ENCODE measurements at regions not wholly inside any gene's neighbourhood (a gene's known extent, or its start where the extent isn't known, plus 50 kb on each side); places are given as distances from the start of the nearest gene placed in this dataset.
"Not testable (repeated sequence)": the region's sequence is repeated elsewhere in the genome, so short reads cannot be mapped to it uniquely, and the experiment has no call there.

GRCh38 chr17:59498530-59499307 is 66.7 kb upstream of the DHX40 start:
- no peak for DNase-seq
- TF ChIP-seq CTCF (IDR thresholded peaks at IDR 0.05; ENCODE audit: low read depth, low read length) = no peak
- no peaks in the 10 kb centered on the region for H3K27me3 ChIP-seq
- no peaks in the 10 kb centered on the region for H3K9me3 ChIP-seq
- no peak overlapping the region for H3K4me3 ChIP-seq (ENCODE audit: low read depth, low read length)
- peaks cover 13% of the 10 kb centered on the region for H3K4me1 ChIP-seq
- H3K36me3 ChIP-seq = no peaks in the 10 kb centered on the region

DNA sequence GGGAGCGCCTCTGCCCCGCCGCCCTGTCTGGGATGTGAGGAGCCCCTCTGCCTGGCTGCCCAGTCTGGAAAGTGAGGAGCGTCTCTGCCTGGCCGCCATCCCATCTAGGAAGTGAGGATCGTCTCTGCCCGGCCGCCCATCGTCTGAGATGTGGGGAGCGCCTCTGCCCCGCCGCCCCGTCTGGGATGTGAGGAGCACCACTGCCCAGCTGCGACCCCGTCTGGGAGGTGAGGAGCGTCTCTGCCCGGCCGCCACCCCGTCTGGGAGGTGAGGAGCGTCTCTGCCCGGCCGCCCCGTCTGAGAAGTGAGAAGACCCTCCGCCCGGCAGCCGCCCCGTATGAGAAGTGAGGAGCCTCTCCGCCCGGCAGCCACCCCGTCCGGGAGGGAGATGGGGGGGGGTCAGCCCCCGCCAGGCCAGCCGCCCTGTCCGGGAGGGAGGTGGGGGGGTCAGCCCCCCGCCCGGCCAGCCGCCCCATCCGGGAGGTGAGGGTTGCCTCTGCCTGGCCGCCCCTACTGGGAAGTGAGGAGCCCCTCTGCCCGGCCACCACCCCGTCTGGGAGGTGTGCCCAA is 65.2 kb upstream of the DHX40 start:
- peaks cover 13% of the 10 kb centered on the region for H3K4me1 ChIP-seq
- DNase-seq; H3K4me3 ChIP-seq (ENCODE audit: low read depth, low read length); H3K36me3 ChIP-seq; H3K27me3 ChIP-seq; H3K9me3 ChIP-seq: not testable (repeated sequence)

DNA sequence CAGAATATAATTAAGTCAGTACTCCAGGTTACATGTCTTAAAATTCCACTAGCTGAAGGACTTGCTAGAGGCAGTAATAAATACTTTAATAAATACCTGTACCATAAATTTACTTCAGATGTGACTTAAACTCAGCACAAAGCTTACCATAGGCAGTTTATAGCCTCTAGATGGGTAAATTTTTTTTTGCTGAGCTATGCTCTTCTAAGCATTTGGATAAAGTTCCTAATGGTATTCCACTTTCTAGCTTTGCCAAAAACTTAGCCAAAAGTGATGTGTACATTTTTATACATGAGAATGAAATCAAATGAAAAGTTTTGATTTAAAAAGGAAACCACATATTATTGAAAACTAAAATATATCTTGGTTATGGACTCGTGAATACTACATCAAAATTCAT is 63.7 kb upstream of the DHX40 start:
- Histone ChIP-seq H3K9me3 (no peaks in the 10 kb centered on the region), H3K4me1 (peaks cover 13% of the 10 kb centered on the region), H3K27me3 (no peaks in the 10 kb centered on the region), H3K4me3 (ENCODE audit: low read depth, low read length) (no peak overlapping the region), H3K36me3 (no peaks in the 10 kb centered on the region)
- TF ChIP-seq CTCF (IDR thresholded peaks at IDR 0.05; ENCODE audit: low read depth, low read length) = no peak
- DNase-seq = no peak

DNA sequence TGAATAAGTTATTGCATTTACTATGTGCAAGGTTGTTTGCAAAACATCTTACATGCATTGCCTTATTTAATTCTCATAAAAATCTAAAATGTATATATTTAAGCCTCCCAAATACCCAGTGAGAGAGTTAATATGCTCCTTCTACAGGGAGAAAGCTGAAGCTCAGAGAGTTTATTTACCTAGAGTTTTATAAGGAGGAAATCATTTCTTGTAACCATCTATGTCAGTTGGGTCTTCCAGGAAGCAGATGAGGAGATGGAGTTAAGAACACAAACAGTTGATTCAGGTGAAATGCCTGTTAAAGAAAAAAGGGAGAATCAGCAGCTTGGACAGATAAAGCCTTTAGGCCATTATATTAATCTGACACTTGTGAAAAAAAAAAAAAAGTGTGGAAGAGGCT is 62.6 kb upstream of the DHX40 start:
- Histone ChIP-seq H3K9me3 (no peaks in the 10 kb centered on the region), H3K27me3 (no peaks in the 10 kb centered on the region), H3K4me1 (peaks cover 13% of the 10 kb centered on the region), H3K4me3 (ENCODE audit: low read depth, low read length) (no peak overlapping the region), H3K36me3 (no peaks in the 10 kb centered on the region)
- TF ChIP-seq CTCF (IDR thresholded peaks at IDR 0.05; ENCODE audit: low read depth, low read length) = no peak
- no peak for DNase-seq

- no peaks in the 10 kb centered on the region for H3K36me3 ChIP-seq
- H3K4me1 ChIP-seq = peaks cover 12% of the 10 kb centered on the region
- TF ChIP-seq CTCF (IDR thresholded peaks at IDR 0.05; ENCODE audit: low read depth, low read length) = no peak
- H3K9me3 ChIP-seq = no peaks in the 10 kb centered on the region
- DNase-seq = no peak
- H3K27me3 ChIP-seq = no peaks in the 10 kb centered on the region
- H3K4me3 ChIP-seq (ENCODE audit: low read depth, low read length) = no peak overlapping the region
Observed at GRCh38 chr17:59503500-59503899, 61.9 kb upstream of the DHX40 start.

GRCh38 chr17:59504821-59505220 is 60.6 kb upstream of the DHX40 start:
- Histone ChIP-seq H3K4me1 (peaks cover 3% of the 10 kb centered on the region; the same call in 1 of the 2 replicates), H3K4me3 (ENCODE audit: low read depth, low read length) (no peak overlapping the region), H3K36me3 (no peaks in the 10 kb centered on the region), H3K27me3 (no peaks in the 10 kb centered on the region), H3K9me3 (no peaks in the 10 kb centered on the region)
- no peak for DNase-seq
- no peak for TF ChIP-seq CTCF (IDR thresholded peaks at IDR 0.05; ENCODE audit: low read depth, low read length)
